ENCODE measurements at regions not wholly inside any gene's neighbourhood (a gene's known extent, or its start where the extent isn't known, plus 50 kb on each side); places are given as distances from the start of the nearest gene placed in this dataset.

DNA sequence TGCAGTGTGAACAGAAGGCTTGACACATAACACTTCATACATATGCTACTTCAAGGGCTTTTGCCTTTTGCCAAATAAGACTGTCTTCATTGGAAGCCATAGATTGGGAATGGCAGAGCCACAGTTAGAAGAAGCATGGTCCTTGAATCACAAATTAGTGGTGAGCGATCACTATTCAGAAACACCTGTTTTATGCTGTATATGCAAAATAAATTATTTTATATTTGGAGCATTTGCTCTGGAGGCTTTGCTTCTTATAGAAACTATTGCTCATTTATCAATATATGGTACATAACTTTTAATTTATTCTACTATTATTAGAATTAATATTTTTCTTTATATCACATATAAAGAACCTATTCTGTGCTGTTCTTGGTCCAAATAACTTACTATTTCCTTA, 270.4 kb upstream of the SPRY2 start:
- H3K4me3 ChIP-seq (ENCODE audit: low read length) = no peak overlapping the region
- H3K9me3 ChIP-seq (ENCODE audit: control insufficient read depth, low read length) = no peaks in the 10 kb centered on the region
- no peak overlapping the region for H3K9ac ChIP-seq (ENCODE audit: low read length)
- H3K27me3 ChIP-seq (replicated peaks; ENCODE audit: control insufficient read depth, insufficient read depth, low read length) = no peaks in the 10 kb centered on the region
- no peak for DNase-seq (ENCODE audit: low read depth)
- H3K36me3 ChIP-seq (ENCODE audit: control insufficient read depth, insufficient read depth, low read length, severe bottlenecking) = no peaks in the 10 kb centered on the region
- peaks cover 16% of the 10 kb centered on the region for H3K4me1 ChIP-seq (ENCODE audit: control insufficient read depth, insufficient read depth, low read length)

GRCh38 chr13:80605716-80606115, 264.8 kb upstream of the SPRY2 start:
- no peak overlapping the region for H3K4me3 ChIP-seq (ENCODE audit: low read length)
- no peaks in the 10 kb centered on the region for H3K9me3 ChIP-seq (ENCODE audit: control insufficient read depth, low read length)
- H3K4me1 ChIP-seq (ENCODE audit: control insufficient read depth, insufficient read depth, low read length) = peaks cover 58% of the 10 kb centered on the region
- DNase-seq (ENCODE audit: low read depth) = no peak
- H3K9ac ChIP-seq (ENCODE audit: low read length) = peak overlapping the region; percentile 82
- H3K27me3 ChIP-seq (replicated peaks; ENCODE audit: control insufficient read depth, insufficient read depth, low read length) = no peaks in the 10 kb centered on the region
- no peaks in the 10 kb centered on the region for H3K36me3 ChIP-seq (ENCODE audit: control insufficient read depth, insufficient read depth, low read length, severe bottlenecking)

GRCh38 chr13:80605011-80605410, 264.1 kb upstream of the SPRY2 start:
- Histone ChIP-seq H3K4me1 (ENCODE audit: control insufficient read depth, insufficient read depth, low read length) (peaks cover 58% of the 10 kb centered on the region), H3K36me3 (ENCODE audit: control insufficient read depth, insufficient read depth, low read length, severe bottlenecking) (no peaks in the 10 kb centered on the region), H3K9ac (ENCODE audit: low read length) (peak overlapping the region; percentile 82), H3K4me3 (ENCODE audit: low read length) (peak overlapping the region; percentile 63), H3K9me3 (ENCODE audit: control insufficient read depth, low read length) (no peaks in the 10 kb centered on the region), H3K27me3 (replicated peaks; ENCODE audit: control insufficient read depth, insufficient read depth, low read length) (no peaks in the 10 kb centered on the region)
- peak; percentile 3 for DNase-seq (ENCODE audit: low read depth)

GRCh38 chr13:80604098-80604497, 263.2 kb upstream of the SPRY2 start:
- H3K36me3 ChIP-seq (ENCODE audit: control insufficient read depth, insufficient read depth, low read length, severe bottlenecking) = no peaks in the 10 kb centered on the region
- H3K9me3 ChIP-seq (ENCODE audit: control insufficient read depth, low read length) = no peaks in the 10 kb centered on the region
- H3K9ac ChIP-seq (ENCODE audit: low read length) = peak overlapping the region; percentile 82
- no peak for DNase-seq (ENCODE audit: low read depth)
- peaks cover 58% of the 10 kb centered on the region for H3K4me1 ChIP-seq (ENCODE audit: control insufficient read depth, insufficient read depth, low read length)
- peak overlapping the region; percentile 63 for H3K4me3 ChIP-seq (ENCODE audit: low read length)
- no peaks in the 10 kb centered on the region for H3K27me3 ChIP-seq (replicated peaks; ENCODE audit: control insufficient read depth, insufficient read depth, low read length)

- H3K4me3 ChIP-seq (ENCODE audit: low read length) = peak overlapping the region; percentile 63
- H3K9me3 ChIP-seq (ENCODE audit: control insufficient read depth, low read length) = no peaks in the 10 kb centered on the region
- no peaks in the 10 kb centered on the region for H3K36me3 ChIP-seq (ENCODE audit: control insufficient read depth, insufficient read depth, low read length, severe bottlenecking)
- DNase-seq (ENCODE audit: low read depth) = no peak
- peaks cover 58% of the 10 kb centered on the region for H3K4me1 ChIP-seq (ENCODE audit: control insufficient read depth, insufficient read depth, low read length)
- H3K27me3 ChIP-seq (replicated peaks; ENCODE audit: control insufficient read depth, insufficient read depth, low read length) = no peaks in the 10 kb centered on the region
- H3K9ac ChIP-seq (ENCODE audit: low read length) = peak overlapping the region; percentile 82
Measured at GRCh38 chr13:80603351-80603750, 262.4 kb upstream of the SPRY2 start.

GRCh38 chr13:80599765-80600164, 258.8 kb upstream of the SPRY2 start:
- Histone ChIP-seq H3K4me3 (ENCODE audit: low read length) (no peak overlapping the region), H3K4me1 (ENCODE audit: control insufficient read depth, insufficient read depth, low read length) (peaks cover 41% of the 10 kb centered on the region), H3K27me3 (replicated peaks; ENCODE audit: control insufficient read depth, insufficient read depth, low read length) (no peaks in the 10 kb centered on the region), H3K9ac (ENCODE audit: low read length) (no peak overlapping the region), H3K36me3 (ENCODE audit: control insufficient read depth, insufficient read depth, low read length, severe bottlenecking) (no peaks in the 10 kb centered on the region), H3K9me3 (ENCODE audit: control insufficient read depth, low read length) (no peaks in the 10 kb centered on the region)
- DNase-seq (ENCODE audit: low read depth) = no peak

DNA sequence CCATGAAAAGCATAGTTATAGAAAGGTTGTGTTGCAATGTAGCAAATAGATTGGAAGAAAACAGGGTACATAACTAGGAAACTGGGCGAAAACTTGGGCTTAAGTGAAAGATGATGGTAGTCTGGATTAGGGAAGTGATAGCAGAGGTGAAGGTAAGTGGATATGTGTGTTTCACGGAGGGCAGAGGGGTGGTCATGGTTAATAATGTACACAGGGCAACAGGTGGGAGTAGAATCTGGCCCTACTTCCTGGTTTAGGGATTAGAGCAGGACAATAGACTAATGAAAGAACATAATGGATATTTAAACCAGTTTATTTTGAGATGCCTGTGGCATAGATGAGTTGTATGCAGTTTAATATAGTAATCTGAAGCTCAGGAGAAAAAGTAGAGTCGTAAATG, 257.3 kb upstream of the SPRY2 start:
- no peak for DNase-seq (ENCODE audit: low read depth)
- Histone ChIP-seq H3K4me3 (ENCODE audit: low read length) (no peak overlapping the region), H3K36me3 (ENCODE audit: control insufficient read depth, insufficient read depth, low read length, severe bottlenecking) (no peaks in the 10 kb centered on the region), H3K27me3 (replicated peaks; ENCODE audit: control insufficient read depth, insufficient read depth, low read length) (no peaks in the 10 kb centered on the region), H3K9ac (ENCODE audit: low read length) (no peak overlapping the region), H3K4me1 (ENCODE audit: control insufficient read depth, insufficient read depth, low read length) (peaks cover 25% of the 10 kb centered on the region), H3K9me3 (ENCODE audit: control insufficient read depth, low read length) (no peaks in the 10 kb centered on the region)

DNA sequence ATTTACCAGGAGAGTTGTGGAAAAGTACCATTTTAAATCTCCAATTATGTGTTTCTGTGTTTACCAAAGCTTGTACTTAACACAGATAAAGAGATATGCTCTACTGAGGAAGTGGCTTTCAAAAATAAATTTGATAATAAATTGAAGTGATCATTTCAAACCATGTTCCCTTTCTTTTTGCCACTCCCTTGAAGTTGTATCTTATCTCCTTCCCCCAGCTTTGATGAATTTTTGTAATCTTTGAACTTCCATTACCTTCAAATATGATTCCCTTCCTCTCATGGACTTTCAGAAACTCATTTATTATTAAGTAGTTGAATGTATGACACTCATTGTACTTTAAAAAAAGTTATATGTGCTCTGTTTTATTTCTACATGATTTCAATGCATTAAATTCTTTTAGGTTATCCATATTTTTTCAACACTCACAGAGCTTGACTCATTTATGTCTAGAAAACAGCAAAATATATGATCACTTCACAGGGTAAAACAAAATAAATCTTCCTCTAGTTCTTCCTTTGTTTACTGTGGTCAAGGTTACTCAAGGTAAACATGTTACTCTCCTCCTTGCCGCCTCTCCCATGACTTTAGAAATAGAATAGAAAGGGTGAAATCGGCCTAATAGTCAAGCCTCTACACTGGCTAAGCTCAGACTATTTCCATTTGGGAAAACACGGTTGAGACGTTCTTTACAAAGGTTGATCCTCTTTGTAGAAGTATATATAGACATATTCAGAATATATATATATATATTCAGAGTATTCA, 251.2 kb upstream of the SPRY2 start:
- Histone ChIP-seq H3K27me3 (replicated peaks; ENCODE audit: control insufficient read depth, insufficient read depth, low read length) (no peaks in the 10 kb centered on the region), H3K4me1 (ENCODE audit: control insufficient read depth, insufficient read depth, low read length) (peaks cover under 1% of the 10 kb centered on the region), H3K36me3 (ENCODE audit: control insufficient read depth, insufficient read depth, low read length, severe bottlenecking) (no peaks in the 10 kb centered on the region), H3K4me3 (ENCODE audit: low read length) (no peak overlapping the region), H3K9me3 (ENCODE audit: control insufficient read depth, low read length) (peaks cover 19% of the 10 kb centered on the region), H3K9ac (ENCODE audit: low read length) (no peak overlapping the region)
- DNase-seq (ENCODE audit: low read depth) = no peak

DNA sequence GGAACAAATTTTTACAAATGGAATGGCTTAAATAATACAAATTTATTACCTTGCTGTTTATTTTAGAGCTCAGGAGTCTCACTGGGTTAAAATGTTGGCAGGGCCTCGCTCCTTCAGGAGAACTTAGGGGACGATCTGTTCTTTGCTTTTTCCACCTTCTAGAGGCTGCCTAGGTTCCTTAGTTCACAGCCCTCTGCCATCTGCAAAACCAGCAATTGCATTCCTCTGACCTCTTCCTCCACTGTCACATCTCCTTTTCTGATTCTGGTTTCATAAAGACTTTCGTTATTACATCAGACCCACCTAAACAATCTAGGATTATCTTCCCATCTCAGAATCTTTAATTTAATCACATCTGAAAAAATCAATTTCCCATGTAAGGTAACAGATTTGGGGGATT, 249.6 kb upstream of the SPRY2 start:
- peaks cover 13% of the 10 kb centered on the region for H3K4me1 ChIP-seq (ENCODE audit: control insufficient read depth, insufficient read depth, low read length)
- H3K9ac ChIP-seq (ENCODE audit: low read length) = no peak overlapping the region
- peaks cover 19% of the 10 kb centered on the region for H3K9me3 ChIP-seq (ENCODE audit: control insufficient read depth, low read length)
- H3K27me3 ChIP-seq (replicated peaks; ENCODE audit: control insufficient read depth, insufficient read depth, low read length) = no peaks in the 10 kb centered on the region
- no peaks in the 10 kb centered on the region for H3K36me3 ChIP-seq (ENCODE audit: control insufficient read depth, insufficient read depth, low read length, severe bottlenecking)
- H3K4me3 ChIP-seq (ENCODE audit: low read length) = no peak overlapping the region
- no peak for DNase-seq (ENCODE audit: low read depth)

DNA sequence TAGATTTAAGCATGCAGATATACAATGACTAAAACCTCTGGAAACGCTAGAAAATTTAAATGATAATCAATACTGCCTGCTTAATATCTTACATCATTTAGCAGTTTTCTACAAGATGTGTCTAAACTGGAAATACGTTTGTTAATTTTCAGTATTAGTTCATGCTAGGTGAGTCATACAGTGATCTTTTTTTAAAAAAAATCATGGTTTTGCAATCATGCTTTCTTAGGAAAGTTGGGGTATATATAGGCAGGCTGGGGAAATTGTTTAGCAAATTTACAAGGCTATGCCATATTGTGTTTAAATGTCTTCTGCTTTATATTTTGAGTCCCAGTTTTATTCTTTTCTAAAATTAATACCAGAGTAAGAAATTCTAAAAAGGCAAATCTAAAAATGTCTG, 245.4 kb upstream of the SPRY2 start:
- Histone ChIP-seq H3K4me1 (ENCODE audit: control insufficient read depth, insufficient read depth, low read length) (peaks cover 13% of the 10 kb centered on the region), H3K27me3 (replicated peaks; ENCODE audit: control insufficient read depth, insufficient read depth, low read length) (no peaks in the 10 kb centered on the region), H3K9me3 (ENCODE audit: control insufficient read depth, low read length) (peaks cover 19% of the 10 kb centered on the region), H3K9ac (ENCODE audit: low read length) (no peak overlapping the region), H3K36me3 (ENCODE audit: control insufficient read depth, insufficient read depth, low read length, severe bottlenecking) (no peaks in the 10 kb centered on the region), H3K4me3 (ENCODE audit: low read length) (no peak overlapping the region)
- peak; percentile 50 for DNase-seq (ENCODE audit: low read depth)

GRCh38 chr13:80585531-80585930, 244.6 kb upstream of the SPRY2 start:
- Histone ChIP-seq H3K4me3 (ENCODE audit: low read length) (no peak overlapping the region), H3K27me3 (replicated peaks; ENCODE audit: control insufficient read depth, insufficient read depth, low read length) (no peaks in the 10 kb centered on the region)
- no peak for DNase-seq (ENCODE audit: low read depth)

DNA sequence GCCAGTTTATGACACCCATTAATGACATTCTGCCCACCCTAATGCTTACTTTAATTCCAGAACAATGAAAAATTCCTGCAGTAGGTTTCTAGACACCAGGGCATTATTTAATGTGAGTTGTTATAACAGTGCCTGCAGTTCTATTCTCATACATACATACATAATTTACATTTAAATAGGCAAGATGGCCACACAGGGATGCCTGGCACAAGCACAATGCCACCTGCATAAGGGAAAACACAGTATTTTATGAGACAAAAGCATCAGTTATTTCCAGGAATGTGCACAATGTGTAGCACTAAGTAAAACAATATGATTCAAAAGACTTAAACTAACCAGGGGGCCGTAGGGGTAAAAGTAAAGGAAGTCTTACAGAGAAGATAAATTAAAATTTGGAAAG, 243.9 kb upstream of the SPRY2 start:
- peaks cover 13% of the 10 kb centered on the region for H3K4me1 ChIP-seq (ENCODE audit: control insufficient read depth, insufficient read depth, low read length)
- peaks cover 11% of the 10 kb centered on the region for H3K9me3 ChIP-seq (ENCODE audit: control insufficient read depth, low read length)

More at GRCh38 chr13:80585531-80585930, 244.6 kb upstream of the SPRY2 start:
- Histone ChIP-seq H3K9ac (ENCODE audit: low read length) (no peak overlapping the region), H3K4me1 (ENCODE audit: control insufficient read depth, insufficient read depth, low read length) (peaks cover 13% of the 10 kb centered on the region), H3K9me3 (ENCODE audit: control insufficient read depth, low read length) (peaks cover 19% of the 10 kb centered on the region), H3K36me3 (ENCODE audit: control insufficient read depth, insufficient read depth, low read length, severe bottlenecking) (no peaks in the 10 kb centered on the region)

More for the DNA sequence above, 243.9 kb upstream of the SPRY2 start:
- H3K9ac ChIP-seq (ENCODE audit: low read length) = no peak overlapping the region
- H3K4me3 ChIP-seq (ENCODE audit: low read length) = no peak overlapping the region
- no peak for DNase-seq (ENCODE audit: low read depth)
- H3K36me3 ChIP-seq (ENCODE audit: control insufficient read depth, insufficient read depth, low read length, severe bottlenecking) = no peaks in the 10 kb centered on the region
- no peaks in the 10 kb centered on the region for H3K27me3 ChIP-seq (replicated peaks; ENCODE audit: control insufficient read depth, insufficient read depth, low read length)
